GM19239 (cell line): ENCODE measurements at regions not wholly inside any gene's neighbourhood (a gene's known extent, or its start where the extent isn't known, plus 50 kb on each side); places are given as distances from the start of the nearest gene placed in this dataset.

ENCODE experiments used
- DNase-seq: peaks from one replicate; pipeline ENCODE4 v3.0.0; 2011; ENCODE audit warnings: low spot score; ENCODE audit not compliant: insufficient read length
- FAIRE-seq: peaks from 2 replicates; lab custom pipeline; 2011; peaks lifted over from hg19 to GRCh38; lab: Jason Lieb, UNC

DNA sequence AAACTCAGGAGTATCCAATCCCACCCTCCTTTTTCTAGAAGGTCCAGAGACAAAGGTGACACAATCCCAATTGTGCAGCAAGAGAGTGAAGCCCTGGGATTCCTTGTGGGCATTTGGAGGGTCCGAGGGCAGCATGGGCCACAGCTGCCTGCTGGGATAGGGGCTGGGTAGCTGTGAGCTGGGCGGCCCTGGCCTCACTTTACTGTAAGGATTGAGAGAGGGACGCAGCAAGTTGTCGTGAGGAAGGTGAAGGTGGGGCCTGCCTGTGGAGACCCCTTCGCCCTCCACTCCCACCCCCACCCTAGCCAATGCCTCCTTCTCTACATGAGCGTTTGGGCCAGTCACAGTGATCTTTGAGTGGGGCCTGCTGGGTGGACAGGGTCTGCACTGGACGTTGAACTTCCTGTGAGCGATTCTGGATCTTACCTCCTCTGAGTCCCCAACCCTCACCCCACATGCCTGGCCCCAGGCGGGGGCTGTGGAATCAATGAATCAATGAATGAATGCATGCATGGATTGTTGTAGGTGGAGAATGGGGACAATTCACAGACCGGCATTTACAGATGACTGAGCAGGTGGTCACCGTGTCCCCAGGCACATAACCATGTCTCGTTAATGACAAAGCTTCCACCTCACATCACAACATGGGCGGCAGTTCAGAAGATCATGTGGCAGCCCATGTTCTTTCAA lies 107.2 kb downstream of the INHBB start:
- FAIRE-seq (no peak), DNase-seq (no peak)

- FAIRE-seq: no peak
- no peak for DNase-seq
These were observed 107.7 kb downstream of the INHBB start for GRCh38 chr2:120453635-120453998.

- no peak for DNase-seq
- no peak for FAIRE-seq
These were observed 108.9 kb downstream of the INHBB start for GRCh38 chr2:120454654-120455385.

DNA sequence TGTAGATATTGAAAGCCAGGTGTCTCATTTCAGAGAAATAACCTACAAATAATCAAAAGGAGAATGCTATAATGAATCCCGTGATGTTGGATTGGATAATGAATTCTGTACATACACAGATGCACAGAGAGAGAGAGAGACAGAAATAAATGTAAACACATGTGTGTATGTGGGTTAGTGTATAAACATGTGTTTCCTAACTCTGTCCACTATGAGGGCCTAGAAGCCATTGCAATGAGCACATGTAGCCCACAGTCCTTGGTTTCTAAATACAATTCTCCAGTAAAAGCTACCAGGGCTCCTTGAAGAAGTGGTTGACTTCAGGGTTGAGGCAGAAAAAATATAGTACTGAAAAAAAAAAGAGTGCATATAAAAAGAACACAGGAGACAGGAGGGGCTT lies 109.5 kb downstream of the INHBB start:
- no peak for DNase-seq
- no peak for FAIRE-seq

DNA sequence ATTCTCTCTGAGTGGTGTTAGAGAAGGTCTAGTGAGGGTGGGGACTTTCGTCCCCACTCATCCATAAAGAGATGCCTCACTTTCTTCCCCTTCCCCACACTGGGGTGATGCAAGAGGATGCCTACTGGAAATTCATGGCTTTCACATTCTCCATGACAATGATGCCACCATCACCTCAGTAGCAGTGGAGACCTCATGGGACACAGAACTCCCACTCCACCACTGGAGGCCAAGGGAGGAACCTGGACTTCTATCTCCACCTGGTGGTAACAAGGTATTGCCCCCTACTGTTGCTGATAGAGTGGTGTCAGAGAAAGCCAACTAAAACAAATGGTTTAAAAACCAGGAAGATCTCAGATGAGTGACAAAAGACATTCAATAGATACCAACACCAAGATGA lies 110.9 kb downstream of the INHBB start:
- FAIRE-seq (no peak), DNase-seq (no peak)

DNA sequence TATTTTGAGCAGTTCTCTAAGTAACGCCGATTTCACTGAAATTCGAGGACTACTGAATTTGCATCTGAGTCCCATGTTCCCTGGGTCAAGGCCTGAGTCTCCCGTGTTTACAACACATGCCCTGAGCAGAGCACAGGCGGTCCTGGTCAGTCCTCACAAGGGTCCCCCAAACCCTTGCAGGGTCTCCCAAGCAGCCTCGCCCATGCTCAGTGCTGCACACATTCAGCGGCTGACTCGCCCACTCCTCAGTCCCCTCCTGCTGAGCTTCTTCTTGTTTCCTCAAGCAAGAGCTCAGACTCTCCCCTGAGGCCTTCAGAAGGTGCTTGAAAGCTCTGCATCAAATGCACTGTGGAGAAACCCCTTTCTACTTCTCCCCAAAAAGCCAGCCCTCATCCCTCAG lies 114.6 kb downstream of the INHBB start:
- DNase-seq (no peak), FAIRE-seq (no peak)

DNA sequence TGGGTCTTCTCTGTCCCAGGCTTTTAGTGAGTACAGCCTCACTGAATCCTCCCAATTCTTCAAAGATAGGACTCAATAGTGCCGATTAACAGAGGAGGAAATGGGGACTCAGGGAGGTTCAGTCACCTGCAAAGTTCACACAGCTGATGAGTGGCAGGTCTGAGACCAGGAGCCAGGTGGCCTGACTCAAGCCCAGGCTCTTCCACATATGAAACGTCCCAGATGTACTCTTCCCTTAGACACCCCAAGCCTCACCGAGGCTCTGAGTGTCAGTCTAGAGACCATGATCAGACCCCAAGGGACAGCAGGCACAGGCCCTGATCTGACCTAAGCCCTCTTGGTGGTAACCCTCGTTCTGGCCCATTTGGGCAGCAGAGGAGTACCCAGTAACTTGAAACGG lies 115.2 kb downstream of the INHBB start:
- no peak for DNase-seq
- no peak for FAIRE-seq

- DNase-seq: no peak
- FAIRE-seq: no peak
These were observed 115.9 kb downstream of the INHBB start for GRCh38 chr2:120461546-120462537.

GRCh38 chr2:120463527-120463926 lies 117.6 kb downstream of the INHBB start:
- FAIRE-seq (no peak), DNase-seq (no peak)

GRCh38 chr2:120463996-120464395 lies 118.1 kb downstream of the INHBB start:
- FAIRE-seq (no peak), DNase-seq (no peak)

- FAIRE-seq (no peak), DNase-seq (no peak)
These were observed 118.6 kb downstream of the INHBB start for GRCh38 chr2:120464448-120464931.

DNA sequence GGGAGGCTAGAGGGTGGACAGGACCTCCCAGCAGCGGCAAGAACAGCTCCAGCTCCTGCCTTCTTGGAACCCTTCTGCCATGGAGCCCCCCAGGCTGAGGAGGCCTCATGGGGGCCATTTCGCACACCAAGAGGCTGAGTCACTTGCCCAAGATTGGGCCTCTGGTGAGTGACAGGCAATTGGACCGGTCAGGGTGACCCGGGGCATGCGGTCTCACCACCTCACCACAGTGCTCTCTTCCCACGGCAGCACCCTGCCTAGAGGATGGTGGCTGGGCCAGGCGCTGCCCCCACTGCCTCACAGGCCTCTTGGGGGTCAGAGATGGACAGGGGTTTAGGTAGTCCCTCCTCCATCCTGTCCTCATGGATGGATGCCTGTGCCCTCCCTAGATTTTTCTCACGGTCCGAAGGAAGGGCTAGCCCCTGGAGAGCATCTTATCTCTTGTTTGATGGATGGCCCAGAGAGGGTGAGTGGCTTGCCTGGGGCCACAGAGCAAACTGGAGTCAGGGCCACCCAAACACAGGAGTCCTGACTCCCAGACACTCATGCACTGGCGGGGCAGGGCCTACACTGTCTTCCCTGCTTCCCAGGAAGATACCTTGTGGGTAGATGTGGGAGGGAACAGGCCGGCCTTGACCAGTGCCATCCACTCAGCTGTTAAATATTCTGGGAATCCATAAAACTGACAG lies 119.2 kb downstream of the INHBB start:
- DNase-seq: no peak
- no peak for FAIRE-seq

DNA sequence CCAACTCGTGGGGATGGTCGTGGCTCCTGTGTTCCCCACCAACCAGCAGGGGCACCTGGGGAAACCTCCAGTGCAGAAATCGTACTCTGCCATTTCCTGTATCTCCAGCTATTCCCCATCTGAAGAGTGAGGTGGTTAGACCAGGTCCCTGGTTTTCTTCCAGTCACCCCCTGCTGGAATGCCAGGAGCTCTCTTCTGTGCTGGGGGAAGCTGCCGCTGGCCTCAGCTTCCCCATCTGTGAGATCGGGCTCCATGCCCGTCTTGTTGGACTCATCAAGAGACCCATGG lies 119.7 kb downstream of the INHBB start:
- no peak for FAIRE-seq

DNA sequence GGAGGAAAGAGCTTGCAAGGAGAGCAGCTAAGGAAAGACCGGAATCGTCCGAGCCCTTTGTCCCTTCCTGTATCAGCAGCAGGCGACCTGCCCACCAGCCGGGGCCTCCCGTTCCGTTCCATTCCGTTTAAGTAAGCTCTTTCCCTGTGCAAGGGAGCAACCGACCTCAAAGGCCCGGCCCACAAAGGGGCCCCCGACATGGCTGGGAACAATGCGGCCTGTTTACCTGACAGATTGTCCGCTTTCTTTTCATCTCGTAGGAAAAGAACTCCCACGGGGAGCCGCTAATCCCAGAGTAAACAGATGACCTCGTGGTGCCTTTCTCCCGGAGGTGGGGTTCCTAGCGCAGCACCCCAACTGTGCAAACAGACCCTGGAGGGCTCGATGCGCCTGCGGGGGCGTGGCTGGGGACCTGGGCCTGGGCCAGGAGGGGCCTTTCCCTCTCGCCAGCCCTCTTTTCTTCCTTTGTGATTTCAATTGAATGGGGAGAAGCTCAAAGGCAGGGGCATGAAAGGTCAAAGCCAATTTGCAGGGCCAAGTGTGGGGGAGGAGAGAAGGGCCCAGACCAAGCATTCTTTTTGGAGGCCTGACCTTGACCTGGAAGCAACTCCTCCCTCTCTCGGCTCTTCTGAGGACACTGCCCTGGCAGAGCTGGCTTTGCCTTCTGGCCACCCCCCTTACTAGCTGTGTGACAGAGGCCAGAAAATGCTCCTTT lies 120.2 kb downstream of the INHBB start:
- FAIRE-seq: no peak
- no peak for DNase-seq

More for the DNA sequence above, 119.7 kb downstream of the INHBB start:
- DNase-seq: no peak

GRCh38 chr2:120466704-120467054 lies 120.7 kb downstream of the INHBB start:
- FAIRE-seq: no peak

DNA sequence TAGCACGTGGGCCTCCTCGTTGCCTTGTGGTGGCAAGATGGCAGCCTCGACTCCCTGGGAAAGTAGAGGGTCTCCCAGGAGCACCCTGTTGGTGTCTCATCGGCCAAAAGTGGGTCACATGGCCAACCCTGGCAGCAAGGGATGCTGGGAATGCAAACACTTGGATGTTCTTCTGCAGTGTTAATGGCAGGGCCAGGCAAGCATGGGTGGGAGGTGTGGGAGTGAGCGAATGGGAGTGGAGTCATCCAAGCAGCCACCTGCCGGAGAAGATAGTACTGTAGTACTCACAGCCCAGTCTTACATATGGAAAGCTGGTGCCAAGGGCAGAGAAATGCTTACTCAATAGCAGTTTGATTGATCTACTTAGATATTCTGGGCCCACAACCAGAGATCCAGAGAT lies 122.2 kb downstream of the INHBB start:
- DNase-seq (no peak), FAIRE-seq (no peak)

More at GRCh38 chr2:120466704-120467054, 120.7 kb downstream of the INHBB start:
- no peak for DNase-seq

- no peak for DNase-seq
- no peak for FAIRE-seq
These were observed 123.5 kb downstream of the INHBB start for GRCh38 chr2:120469426-120469825.

DNA sequence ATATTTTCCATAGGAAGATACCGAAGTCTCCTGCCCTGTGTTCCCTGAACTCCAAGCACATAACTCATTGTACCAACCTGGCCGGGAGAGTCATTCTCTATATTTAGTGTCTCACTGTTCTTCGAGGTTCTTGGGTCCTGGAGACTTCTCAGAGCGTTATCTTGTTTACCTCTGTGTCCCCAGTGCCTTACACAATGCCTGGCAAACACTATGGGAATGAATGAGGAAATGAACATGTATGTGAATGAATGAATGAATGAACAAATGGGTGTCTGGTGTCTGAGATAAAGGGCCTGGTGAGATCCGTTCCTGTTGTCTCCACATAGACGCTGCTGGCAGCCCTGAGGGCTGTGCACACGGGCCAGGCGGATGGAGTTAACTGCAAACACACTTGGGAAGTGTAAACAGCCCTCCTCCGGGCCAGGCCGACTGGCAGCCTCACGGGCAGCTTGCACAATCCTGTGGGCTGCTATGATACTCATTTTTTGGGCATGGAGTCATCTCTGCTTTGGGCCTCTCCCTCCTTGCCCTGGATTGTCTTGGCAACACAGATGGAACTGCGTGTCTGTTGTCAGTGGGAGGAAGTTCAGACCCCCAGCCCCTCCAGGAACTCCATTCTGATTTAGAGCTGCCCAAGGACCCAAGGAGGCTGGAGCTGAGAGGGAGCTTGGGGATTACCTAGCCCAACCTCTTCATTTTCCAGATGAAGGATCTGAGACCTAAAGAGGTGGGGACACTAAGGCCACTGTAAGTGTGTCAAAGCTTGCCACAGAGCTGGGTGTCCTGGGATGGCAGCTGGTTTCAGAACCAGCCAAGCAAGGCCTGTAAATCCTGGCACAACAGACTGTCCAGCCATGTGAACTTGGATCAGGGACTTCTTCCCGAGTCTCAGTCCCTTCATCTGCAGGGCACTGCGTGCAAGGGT lies 124.4 kb downstream of the INHBB start:
- FAIRE-seq (no peak), DNase-seq (no peak)

DNA sequence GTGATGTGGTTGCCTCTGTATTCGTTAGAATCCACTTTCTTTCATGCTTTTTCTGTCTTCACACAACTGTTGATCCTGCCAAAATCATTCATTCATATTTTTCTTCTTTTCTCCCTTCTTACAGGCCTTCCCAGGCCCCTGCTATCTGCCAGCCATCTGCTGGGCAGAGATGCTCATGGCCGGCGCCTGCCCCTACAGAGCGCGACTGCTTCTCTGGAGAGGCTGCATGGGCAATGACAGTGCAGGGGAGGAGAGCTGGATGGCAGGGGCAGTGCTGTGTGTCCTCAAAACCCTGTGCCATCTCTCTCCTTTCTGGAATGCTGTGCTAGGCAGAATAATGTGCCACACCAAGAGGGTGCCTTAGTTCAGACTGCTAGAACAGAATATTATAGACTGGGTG lies 125.2 kb downstream of the INHBB start:
- no peak for FAIRE-seq
- no peak for DNase-seq
